ENCODE measurements at regions not wholly inside any gene's neighbourhood (a gene's known extent, or its start where the extent isn't known, plus 50 kb on each side); places are given as distances from the start of the nearest gene placed in this dataset.

DNA sequence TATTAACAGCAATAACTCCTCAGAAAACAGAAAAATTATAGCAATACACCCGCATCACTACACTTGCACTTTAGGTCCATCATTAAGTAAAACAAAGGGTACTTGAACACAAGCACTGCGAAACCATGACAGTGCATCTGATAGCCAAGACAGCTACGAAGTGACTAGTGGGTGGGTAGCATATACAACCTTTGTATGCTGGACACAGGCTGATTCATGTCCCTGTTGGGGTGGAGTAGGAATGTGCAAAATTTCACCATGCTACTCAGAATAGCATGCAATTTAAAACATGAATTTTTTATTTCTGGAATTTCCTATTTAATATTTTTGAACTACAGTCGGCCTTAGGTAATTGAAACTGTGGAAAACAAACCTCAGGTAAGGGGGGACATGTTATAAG, 2414.1 kb downstream of the TP53TG3F start:
- Histone ChIP-seq H3K4me3 (ENCODE audit: low read depth, low read length) (no peak overlapping the region), H3K27me3 (ENCODE audit: insufficient read depth, low read depth, severe bottlenecking) (peaks cover 5% of the 10 kb centered on the region), H3K27ac (no peak overlapping the region), H3K36me3 (no peaks in the 10 kb centered on the region), H3K9me3 (ENCODE audit: severe bottlenecking) (no peaks in the 10 kb centered on the region)
- DNase-seq = no peak
- TF ChIP-seq, protein P1, sequence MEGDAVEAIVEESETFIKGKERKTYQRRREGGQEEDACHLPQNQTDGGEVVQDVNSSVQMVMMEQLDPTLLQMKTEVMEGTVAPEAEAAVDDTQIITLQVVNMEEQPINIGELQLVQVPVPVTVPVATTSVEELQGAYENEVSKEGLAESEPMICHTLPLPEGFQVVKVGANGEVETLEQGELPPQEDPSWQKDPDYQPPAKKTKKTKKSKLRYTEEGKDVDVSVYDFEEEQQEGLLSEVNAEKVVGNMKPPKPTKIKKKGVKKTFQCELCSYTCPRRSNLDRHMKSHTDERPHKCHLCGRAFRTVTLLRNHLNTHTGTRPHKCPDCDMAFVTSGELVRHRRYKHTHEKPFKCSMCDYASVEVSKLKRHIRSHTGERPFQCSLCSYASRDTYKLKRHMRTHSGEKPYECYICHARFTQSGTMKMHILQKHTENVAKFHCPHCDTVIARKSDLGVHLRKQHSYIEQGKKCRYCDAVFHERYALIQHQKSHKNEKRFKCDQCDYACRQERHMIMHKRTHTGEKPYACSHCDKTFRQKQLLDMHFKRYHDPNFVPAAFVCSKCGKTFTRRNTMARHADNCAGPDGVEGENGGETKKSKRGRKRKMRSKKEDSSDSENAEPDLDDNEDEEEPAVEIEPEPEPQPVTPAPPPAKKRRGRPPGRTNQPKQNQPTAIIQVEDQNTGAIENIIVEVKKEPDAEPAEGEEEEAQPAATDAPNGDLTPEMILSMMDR (IDR thresholded peaks at IDR 0.05; ENCODE audit: low read depth, low read length) = no peak

DNA sequence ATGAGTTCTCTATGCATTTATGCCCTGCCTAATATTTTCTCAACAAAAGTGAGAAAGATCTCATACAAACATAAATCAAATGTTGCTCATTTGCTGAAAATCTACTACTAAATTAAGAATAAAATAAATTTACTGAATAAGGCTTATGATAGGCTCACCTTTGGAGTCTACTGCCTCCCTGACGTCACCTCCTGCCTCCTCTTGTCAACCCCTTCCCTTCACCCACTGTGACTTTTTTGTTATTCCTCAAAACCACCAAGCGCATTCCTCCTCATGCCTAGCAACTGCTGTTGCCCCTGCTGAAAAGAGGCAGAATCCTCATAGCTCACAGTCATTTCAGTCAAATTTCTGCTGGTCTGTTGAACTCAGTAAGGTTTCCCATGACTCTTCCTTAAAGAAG, 2422.2 kb downstream of the TP53TG3F start:
- Histone ChIP-seq H3K9me3 (ENCODE audit: severe bottlenecking) (no peaks in the 10 kb centered on the region), H3K27me3 (ENCODE audit: insufficient read depth, low read depth, severe bottlenecking) (peaks cover 31% of the 10 kb centered on the region), H3K36me3 (no peaks in the 10 kb centered on the region), H3K27ac (no peak overlapping the region), H3K4me3 (ENCODE audit: low read depth, low read length) (no peak overlapping the region)
- TF ChIP-seq, protein P1 (IDR thresholded peaks at IDR 0.05; ENCODE audit: low read depth, low read length) = no peak
- DNase-seq = no peak

DNA sequence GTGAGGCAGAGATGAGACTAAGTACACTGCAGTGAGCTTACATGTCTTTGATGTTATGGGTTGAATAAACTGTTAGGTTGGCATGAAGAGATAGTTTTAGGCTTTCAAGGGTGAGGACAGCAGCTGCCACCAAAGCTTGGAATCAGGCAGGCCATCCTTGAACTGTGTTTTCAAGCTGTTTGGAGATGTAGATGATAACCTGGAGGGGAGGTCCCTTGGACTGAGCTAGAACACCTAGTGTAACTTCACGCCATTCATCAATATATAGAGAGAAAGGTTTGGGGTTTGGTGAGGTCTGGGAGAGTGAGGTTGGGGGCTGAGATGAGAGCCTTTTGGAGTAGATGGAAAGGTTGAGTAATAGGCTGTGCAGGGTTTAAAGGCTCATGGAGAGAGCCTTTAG, 2447.0 kb downstream of the TP53TG3F start:
- H3K27me3 ChIP-seq (ENCODE audit: insufficient read depth, low read depth, severe bottlenecking) = peaks cover 18% of the 10 kb centered on the region
- DNase-seq = no peak
- no peaks in the 10 kb centered on the region for H3K9me3 ChIP-seq (ENCODE audit: severe bottlenecking)
- TF ChIP-seq, protein P1 (IDR thresholded peaks at IDR 0.05; ENCODE audit: low read depth, low read length) = no peak
- no peaks in the 10 kb centered on the region for H3K36me3 ChIP-seq
- no peak overlapping the region for H3K4me3 ChIP-seq (ENCODE audit: low read depth, low read length)
- H3K27ac ChIP-seq = no peak overlapping the region

DNA sequence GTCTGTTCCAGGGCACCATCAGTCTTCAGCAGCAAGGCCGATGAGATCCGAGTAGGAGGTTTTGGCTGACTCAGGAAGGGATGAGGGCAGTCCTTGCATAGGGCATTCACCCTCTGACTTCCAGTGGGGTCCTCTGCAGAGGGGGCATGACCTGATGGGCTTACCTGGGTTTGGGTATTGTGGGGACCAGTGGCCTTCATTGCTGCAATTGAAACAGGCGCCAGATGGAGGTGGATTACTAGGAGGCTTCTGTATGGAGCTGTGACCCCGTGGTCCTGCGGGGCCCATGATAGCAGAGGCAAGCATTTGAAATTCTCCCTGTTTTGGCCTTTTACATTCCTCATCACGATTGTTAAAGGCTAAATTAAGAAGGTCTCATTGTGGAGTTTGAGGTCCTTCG, 2448.7 kb downstream of the TP53TG3F start:
- TF ChIP-seq, protein P1 (IDR thresholded peaks at IDR 0.05; ENCODE audit: low read depth, low read length) = no peak
- Histone ChIP-seq H3K4me3 (ENCODE audit: low read depth, low read length) (no peak overlapping the region), H3K36me3 (no peaks in the 10 kb centered on the region), H3K9me3 (ENCODE audit: severe bottlenecking) (no peaks in the 10 kb centered on the region), H3K27ac (no peak overlapping the region), H3K27me3 (ENCODE audit: insufficient read depth, low read depth, severe bottlenecking) (peaks cover 19% of the 10 kb centered on the region)
- DNase-seq = no peak

DNA sequence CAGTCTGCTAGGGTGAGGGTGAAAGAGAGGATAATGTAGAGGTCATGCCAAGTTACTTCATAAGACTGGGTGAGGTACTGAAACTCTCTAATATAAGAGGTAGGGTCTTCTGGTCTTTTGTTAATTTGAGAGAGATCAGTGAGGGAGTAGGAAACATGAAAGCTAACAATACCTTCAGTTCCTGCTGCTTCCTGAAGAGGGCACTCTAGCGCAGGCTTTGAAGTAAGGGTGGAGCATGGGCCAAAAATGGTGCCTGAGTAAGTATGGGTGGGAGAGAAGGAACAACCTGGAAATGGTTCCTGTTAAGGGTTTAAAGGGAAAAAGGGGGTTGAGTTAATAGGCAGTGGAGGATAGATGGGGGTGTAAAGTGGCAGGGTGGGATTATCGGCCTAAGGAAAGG, 2449.5 kb downstream of the TP53TG3F start:
- no peak overlapping the region for H3K27ac ChIP-seq
- H3K27me3 ChIP-seq (ENCODE audit: insufficient read depth, low read depth, severe bottlenecking) = peaks cover 22% of the 10 kb centered on the region
- DNase-seq = peak; percentile 21
- TF ChIP-seq, protein P1 (IDR thresholded peaks at IDR 0.05; ENCODE audit: low read depth, low read length) = peak; percentile 64
- no peaks in the 10 kb centered on the region for H3K36me3 ChIP-seq
- no peaks in the 10 kb centered on the region for H3K9me3 ChIP-seq (ENCODE audit: severe bottlenecking)
- no peak overlapping the region for H3K4me3 ChIP-seq (ENCODE audit: low read depth, low read length)

DNA sequence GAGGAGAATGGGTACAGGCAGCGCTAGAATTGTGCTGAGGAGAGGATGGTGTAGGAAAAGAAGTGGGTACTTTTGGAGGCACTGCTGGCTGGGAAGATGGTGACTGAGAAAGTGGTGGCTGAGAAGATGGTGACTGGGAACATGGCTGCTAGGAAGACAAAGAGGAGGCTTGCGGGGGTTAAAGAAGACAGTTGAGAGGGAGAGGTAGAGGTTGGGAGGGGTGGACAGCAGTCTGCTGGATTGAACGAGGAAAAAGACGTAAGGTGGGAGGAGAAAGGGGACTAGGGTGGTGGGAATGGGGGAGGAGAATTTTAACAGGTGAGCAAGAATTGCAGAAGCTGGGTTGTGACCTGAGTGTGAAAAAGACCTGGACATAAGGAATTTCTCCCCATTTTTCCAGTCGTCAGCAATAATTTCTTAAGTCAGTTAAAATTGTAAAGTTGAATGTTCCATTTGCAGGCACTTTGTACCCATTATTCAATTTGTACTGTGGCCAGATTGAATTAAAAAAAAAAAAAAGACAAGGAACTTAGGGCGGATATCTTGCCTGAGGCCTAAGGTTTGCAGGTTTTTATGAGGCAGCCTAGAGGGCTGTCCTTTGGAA, 2450.0 kb downstream of the TP53TG3F start:
- Histone ChIP-seq H3K27ac (no peak overlapping the region), H3K27me3 (ENCODE audit: insufficient read depth, low read depth, severe bottlenecking) (peaks cover 22% of the 10 kb centered on the region), H3K36me3 (no peaks in the 10 kb centered on the region), H3K4me3 (ENCODE audit: low read depth, low read length) (no peak overlapping the region), H3K9me3 (ENCODE audit: severe bottlenecking) (no peaks in the 10 kb centered on the region)
- TF ChIP-seq, protein P1 (IDR thresholded peaks at IDR 0.05; ENCODE audit: low read depth, low read length) = no peak
- DNase-seq = no peak

Measured in WERI-Rb-1 (cell line).